AG04450 (cell line): ENCODE measurements at regions not wholly inside any gene's neighbourhood (a gene's known extent, or its start where the extent isn't known, plus 50 kb on each side); places are given as distances from the start of the nearest gene placed in this dataset.

Source experiments
- CTCF ChIA-PET: fragments of 300-600, 350-600 bp; formaldehyde crosslinking; extraction: SDS; loops from one replicate; lab custom pipeline; 2022; ENCODE audit warnings: antibody characterized with exemption, inconsistent platforms; lab: Charles Lee
- POLR2A ChIA-PET: fragments of 350-600 bp; formaldehyde crosslinking; extraction: SDS; loops from one replicate; lab custom pipeline; 2021; ENCODE audit warnings: antibody characterized with exemption, inconsistent platforms; lab: Yijun Ruan, JAX
- DNase-seq: peaks from one replicate; pipeline ENCODE4 v3.0.0-alpha.2; 2011; ENCODE audit warnings: low read depth, low spot score
- H3K27ac ChIP-seq: one replicate; pipeline ENCODE4 v1.5.1; 2012; ENCODE audit warnings: low read depth, low read length, control low read depth
- H3K27me3 ChIP-seq: one replicate; pipeline ENCODE4 v1.6.0; 2012; ENCODE audit warnings: low read length; ENCODE audit not compliant: control insufficient read depth, insufficient read depth
- H3K4me3 ChIP-seq: 2 replicates; pipeline ENCODE4 v1.5.1; 2011; ENCODE audit warnings: mild to moderate bottlenecking, low read depth, low read length, control low read depth
- H3K9me3 ChIP-seq: 2 replicates; pipeline ENCODE4 v1.5.1; 2012; ENCODE audit warnings: low read length; ENCODE audit not compliant: control insufficient read depth, insufficient read depth
- CTCF ChIP-seq: IDR thresholded peaks from 2 replicates; pipeline ENCODE4 v1.5.1; 2011; ENCODE audit warnings: low read depth, low read length, control low read depth, inconsistent platforms

GRCh38 chr1:42002220-42002619 is 83.5 kb upstream of the HIVEP3 start:
- Histone ChIP-seq H3K27me3 (no peaks in the 10 kb centered on the region), H3K9me3 (no peaks in the 10 kb centered on the region), H3K27ac (no peak overlapping the region), H3K4me3 (no peak overlapping the region)
- no peak for DNase-seq
- no peak for TF ChIP-seq CTCF
- CTCF ChIA-PET: no interaction called here
- POLR2A ChIA-PET: no interaction called here

- ChIA-PET CTCF (no interaction called here), POLR2A (no interaction called here)
- Histone ChIP-seq H3K9me3 (no peaks in the 10 kb centered on the region), H3K27me3 (no peaks in the 10 kb centered on the region), H3K27ac (no peak overlapping the region), H3K4me3 (no peak overlapping the region)
- DNase-seq: no peak
- no peak for TF ChIP-seq CTCF
These were observed 82.0 kb upstream of the HIVEP3 start for GRCh38 chr1:42000766-42001165.

GRCh38 chr1:41999884-42000283 is 81.2 kb upstream of the HIVEP3 start:
- ChIA-PET CTCF (no interaction called here), POLR2A (no interaction called here)
- H3K4me3 ChIP-seq: no peak overlapping the region
- DNase-seq: no peak
- no peak overlapping the region for H3K27ac ChIP-seq
- H3K27me3 ChIP-seq: no peaks in the 10 kb centered on the region
- TF ChIP-seq CTCF: no peak
- no peaks in the 10 kb centered on the region for H3K9me3 ChIP-seq

GRCh38 chr1:41998250-41998649 is 79.5 kb upstream of the HIVEP3 start:
- TF ChIP-seq CTCF: no peak
- CTCF ChIA-PET: interaction anchor here (0.7 kb wide), 1 partner anchor 1339 kb away, joined by 8 read pairs; no protein-coding TSS in a partner anchor
- DNase-seq: no peak
- H3K9me3 ChIP-seq: no peaks in the 10 kb centered on the region
- H3K27ac ChIP-seq: no peak overlapping the region
- no peaks in the 10 kb centered on the region for H3K27me3 ChIP-seq
- H3K4me3 ChIP-seq: no peak overlapping the region
- POLR2A ChIA-PET: no interaction called here

- no peak for DNase-seq
- TF ChIP-seq CTCF: no peak
- ChIA-PET CTCF (no interaction called here), POLR2A (no interaction called here)
- no peak overlapping the region for H3K27ac ChIP-seq
- H3K27me3 ChIP-seq: no peaks in the 10 kb centered on the region
- no peaks in the 10 kb centered on the region for H3K9me3 ChIP-seq
- H3K4me3 ChIP-seq: no peak overlapping the region
These were observed 78.4 kb upstream of the HIVEP3 start for GRCh38 chr1:41997153-41997552.
